ENCODE measurements at regions not wholly inside any gene's neighbourhood (a gene's known extent, or its start where the extent isn't known, plus 50 kb on each side); places are given as distances from the start of the nearest gene placed in this dataset.

DNA sequence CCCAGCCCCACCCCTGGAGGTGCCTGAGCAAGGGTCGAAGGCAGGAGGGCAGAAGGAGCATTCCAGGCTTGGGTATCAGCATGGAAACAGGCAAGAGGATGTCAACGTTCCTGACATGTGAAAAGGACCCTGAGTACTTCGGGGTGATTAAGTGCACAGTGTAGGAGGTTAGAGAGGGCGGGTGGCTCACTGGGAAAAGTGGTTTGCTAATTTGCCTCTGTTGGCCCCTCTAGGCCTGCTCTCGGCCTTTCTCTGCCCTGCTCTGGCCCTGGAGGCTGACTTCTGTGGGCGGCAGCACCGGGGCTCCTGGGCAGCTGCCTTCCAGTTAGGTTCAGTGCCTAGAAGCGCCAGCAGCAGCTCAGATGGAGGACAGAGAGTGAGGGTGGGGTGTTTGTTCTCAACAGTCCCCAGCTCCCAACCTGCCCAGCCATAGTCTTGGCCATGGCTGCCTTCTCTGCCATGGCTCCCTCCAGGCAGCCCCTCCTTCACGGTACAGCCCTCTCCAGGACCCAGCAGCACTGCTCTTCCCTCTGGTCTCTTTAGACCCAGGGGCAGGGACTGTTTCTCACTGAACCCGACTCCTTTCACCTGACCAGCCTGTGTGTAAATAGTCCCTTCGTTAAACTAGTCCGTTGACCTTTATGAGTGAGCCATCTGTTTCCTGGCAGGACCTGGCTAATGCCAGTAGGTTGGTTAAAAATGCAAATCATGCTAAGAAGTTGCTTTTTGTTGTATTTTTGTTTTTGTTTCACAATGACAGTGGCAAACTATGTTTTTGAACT is 107.1 kb upstream of the TPM1 start:
- no peak for DNase-seq (ENCODE audit: low read depth)

DNA sequence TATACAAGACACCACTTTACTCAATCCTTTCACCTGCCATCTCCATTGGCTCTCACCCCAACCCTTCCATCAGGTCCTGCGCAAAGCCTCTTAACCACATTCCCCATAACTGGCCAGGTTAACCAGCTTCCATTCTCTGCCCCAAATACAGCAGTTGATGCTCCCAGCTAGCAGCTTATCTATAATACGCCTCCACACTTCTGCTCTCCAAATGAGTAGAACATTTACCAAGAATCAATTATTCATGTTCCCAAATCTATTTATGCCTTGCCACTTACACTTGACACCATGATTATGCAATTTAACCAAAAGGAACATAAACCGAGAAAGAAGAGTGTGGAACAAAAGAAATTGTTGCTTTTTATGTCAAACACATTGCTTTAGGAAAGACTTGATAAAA is 103.7 kb upstream of the TPM1 start:
- DNase-seq (ENCODE audit: low read depth), result no peak

DNA sequence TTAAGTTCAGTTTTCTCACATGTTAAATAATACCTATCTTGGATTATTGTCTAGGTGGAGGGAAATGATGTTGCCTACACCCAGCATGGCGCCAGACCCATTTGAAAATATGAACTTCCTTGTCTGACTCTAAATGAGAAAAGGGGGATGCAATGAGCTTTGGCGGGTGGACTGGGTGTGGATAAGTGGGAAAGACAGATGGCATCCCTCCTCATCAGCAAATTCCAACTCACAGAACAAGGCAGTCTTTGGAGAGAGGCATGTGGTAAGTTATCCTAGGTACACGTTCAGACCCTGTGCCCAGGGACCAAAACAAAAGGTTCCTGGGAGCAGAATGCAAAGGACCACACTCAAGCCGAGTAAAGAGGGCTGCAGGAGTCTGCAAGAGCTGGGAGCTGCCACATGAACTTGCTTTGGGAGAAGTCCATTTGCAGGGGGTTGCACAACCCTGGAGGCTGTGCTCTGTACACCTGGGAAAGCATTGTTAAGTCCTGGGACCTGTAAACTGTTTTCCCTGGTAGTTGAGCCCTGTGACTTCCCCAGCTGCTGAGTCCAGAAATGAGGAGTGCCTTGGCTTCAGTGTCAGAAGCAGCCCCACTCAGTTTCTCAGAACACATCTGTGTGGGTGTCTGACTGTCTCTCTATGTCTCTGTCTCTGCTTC is 102.3 kb upstream of the TPM1 start:
- no peak for DNase-seq (ENCODE audit: low read depth)

DNA sequence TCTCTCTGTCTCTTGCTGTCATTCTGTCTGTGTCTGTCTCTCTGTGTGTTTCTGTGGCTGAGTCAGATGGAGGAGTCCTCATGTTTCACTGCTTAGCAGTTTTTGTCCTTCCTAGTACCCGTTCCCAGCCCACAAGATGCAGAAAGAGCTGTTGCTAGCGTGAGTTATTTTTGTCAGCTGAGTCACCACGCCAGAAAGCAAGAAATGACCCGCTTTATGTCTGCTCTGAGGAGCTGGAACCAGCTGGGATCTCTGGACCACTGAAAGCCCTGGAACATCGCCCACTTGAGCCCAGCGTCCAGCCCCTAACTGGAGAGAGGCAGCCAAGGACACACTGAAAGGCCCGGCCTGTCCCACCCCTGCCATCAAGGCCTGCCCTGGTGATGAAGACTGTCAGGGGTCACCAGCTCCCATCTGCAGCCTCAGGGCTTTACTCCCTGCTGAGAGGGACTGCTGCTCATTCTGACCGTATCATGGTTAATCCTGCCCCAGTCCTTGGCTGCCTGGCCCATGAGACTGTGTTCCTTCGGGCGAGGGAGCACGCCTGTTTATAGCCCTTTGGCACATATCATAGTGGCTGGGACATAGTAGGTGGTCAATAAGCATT is 101.7 kb upstream of the TPM1 start:
- peak; percentile 98 for DNase-seq (ENCODE audit: low read depth)

DNA sequence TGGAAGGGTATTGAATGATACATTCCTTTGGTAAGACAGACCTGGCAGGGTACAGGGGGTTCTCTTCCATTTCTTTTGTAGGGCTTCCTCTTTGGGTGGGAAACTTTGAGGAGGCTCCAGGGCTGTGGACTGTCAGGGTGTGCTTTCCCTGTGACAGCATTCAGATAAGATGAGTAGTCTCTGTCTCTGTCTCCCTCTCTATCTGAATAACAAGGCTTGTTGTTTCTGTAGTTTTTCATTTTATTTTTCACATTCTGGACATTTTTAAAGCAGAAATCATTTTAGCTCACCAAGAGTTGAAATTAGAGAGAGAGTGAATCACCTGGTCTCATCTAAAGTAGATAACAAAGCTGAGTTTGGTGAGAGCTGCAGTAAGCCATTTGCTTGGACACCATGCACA is 100.8 kb upstream of the TPM1 start:
- DNase-seq (ENCODE audit: low read depth), result no peak

DNA sequence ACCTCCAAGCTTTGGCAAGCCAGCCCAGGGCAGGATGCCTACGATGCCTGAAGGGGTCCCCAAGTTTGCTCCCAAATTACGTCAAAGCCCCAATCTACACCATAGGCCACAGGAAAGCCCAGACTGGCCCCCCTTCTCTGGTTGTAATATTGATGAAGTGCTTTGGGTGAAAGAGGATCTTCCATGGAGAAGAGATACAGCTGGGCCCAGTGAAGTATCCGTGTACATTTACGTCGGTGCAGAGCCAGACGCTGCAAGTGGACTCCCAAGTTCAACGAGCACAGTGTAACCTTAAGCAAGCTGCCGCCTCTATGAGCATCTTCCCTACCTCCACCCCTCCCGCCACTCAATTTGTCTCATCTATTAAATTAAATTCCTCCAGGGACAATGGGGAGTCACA is 100.1 kb upstream of the TPM1 start:
- no peak for DNase-seq (ENCODE audit: low read depth)

DNA sequence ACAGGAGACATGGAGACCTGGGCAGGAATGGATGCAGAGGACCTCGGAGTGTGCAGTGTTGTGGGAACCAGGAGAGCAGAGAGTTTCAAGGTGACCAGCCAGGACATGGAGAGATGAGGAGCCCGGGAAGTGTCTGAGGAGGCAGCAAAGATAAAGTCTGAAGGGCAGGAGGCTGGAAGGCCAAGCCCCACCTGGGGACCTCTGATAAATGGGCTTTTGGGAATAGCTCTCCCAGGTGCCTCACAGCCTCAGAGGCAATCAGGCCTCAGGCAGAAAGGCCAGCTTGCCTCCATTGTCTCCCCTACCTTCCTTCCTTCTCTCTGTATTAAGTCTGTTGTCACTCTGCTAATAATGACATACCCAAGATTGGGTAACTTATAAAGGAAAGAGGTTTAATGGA is 97.5 kb upstream of the TPM1 start:
- no peak for DNase-seq (ENCODE audit: low read depth)

DNA sequence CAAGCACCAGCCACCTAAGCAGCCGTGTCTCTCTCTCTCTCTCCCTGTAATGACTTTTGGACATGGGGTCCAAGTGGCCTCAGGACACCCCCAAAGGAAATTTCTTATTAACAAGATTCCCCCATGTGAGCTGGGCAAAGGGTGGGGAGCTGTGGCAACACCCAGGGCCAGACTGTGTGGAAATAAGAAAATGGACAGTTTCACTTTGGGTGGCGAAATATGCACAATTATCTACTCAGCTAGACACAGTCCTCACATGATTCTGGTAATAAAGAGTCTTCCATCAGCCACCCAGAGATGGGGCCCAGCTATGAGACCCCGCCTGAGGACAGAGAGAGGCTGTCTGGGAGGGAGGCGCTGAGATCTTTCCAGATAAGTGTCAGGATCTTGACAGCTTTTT is 96.8 kb upstream of the TPM1 start:
- no peak for DNase-seq (ENCODE audit: low read depth)

DNA sequence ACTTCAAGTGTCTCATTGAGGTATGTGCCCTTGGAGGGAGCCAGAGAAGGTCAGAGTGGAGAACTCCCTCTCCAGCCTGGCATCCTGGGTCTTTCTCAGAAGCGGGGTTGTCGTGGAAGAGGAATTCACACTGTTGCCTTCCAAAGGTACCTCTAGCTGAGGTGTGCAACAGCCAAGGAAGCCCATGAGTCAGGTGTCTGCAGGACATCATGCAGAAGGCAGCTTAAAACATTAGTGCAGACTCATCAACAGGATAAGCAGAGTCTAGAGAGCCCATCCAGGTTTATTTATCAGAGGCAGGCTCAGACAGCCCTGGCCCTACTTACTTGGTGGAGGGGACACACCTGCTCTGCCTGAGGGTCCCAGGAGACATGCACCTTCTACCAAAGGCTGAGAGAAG is 95.6 kb upstream of the TPM1 start:
- no peak for DNase-seq (ENCODE audit: low read depth)

DNA sequence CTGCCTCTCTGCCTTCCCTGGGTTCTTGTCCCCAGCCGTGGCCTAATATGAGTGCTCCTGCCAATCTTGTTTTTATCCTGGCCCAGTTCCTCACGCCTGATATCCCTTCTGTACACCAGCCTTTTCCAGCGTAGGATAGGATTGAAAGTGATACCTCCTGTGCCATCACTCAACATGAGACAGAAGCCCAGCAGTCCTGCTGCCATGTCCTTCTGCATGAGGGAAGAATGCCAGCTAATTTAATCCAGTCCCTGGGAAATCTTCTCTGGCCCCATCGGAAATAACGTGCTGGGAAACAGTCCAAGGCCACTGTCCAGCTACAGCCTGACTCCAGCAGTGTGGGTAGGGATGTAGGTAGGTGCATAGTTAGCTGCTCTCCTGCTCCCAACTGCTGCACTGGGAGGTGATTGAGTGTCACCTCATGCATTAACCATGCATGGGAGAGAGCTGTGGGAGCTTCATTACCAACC is 92.0 kb upstream of the TPM1 start:
- DNase-seq (ENCODE audit: low read depth), result no peak

DNA sequence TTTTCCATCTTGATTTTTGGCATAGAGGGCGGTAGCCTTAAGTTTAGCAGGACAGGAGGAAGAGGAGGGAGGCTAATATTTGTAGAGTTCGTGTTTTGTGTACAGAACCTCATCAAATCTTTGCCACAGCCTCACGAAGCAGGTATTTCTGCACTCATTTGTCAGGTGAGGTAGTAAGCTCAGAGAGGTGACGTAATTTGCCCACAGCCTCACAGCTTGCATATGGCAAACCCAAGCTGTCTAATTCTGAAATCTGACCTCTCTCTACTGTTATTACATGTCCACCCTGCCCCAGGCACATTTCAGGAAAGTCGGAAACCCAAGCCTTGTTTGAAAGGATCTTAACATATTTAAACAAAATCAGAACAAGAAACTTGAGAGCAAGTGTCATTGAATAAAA is 91.1 kb upstream of the TPM1 start:
- no peak for DNase-seq (ENCODE audit: low read depth)

DNA sequence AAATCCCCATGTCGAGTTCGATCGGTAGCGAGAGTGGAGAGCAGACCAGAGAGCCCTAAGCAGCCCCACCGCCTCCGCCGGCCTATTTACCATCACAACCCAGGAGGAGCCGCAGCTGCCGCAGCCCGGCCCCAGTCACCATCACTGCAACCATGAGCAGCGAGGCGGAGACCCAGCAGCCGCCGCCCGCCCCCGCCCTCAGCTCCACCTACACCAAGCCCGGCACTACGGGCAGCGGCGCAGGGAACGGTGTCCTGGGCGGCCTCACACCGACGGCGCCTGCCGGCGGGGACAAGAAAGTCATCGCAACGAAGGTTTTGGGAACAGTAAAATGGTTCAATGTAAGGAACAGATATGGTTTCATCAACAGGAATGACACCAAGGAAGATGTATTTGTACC is 89.5 kb upstream of the TPM1 start:
- no peak for DNase-seq (ENCODE audit: low read depth)

DNA sequence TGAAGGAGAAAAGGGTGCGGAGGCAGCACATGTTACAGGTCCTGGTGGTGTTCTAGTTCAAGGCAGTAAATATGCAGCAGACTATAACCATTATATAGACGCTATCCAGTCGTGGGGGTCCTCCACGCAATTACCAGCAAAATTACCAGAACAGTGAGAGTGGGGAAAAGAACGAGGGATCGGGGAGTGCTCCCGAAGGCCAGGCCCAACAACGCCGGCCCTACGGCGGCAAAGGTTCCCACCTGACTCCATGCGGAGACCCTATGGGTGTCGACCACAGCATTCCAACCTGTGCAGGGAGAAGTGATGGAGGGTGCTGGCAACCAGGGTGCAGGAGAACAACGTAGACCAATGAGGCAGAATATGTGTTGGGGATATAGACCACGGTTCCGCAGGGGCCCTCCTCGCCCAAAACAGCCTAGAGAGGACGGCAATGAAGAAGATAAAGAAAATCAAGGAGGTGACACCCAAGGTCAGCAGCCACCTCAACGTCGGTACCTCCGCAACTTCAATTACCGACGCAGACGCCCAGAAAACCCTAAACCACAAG is 89.0 kb upstream of the TPM1 start:
- DNase-seq (ENCODE audit: low read depth), result no peak

DNA sequence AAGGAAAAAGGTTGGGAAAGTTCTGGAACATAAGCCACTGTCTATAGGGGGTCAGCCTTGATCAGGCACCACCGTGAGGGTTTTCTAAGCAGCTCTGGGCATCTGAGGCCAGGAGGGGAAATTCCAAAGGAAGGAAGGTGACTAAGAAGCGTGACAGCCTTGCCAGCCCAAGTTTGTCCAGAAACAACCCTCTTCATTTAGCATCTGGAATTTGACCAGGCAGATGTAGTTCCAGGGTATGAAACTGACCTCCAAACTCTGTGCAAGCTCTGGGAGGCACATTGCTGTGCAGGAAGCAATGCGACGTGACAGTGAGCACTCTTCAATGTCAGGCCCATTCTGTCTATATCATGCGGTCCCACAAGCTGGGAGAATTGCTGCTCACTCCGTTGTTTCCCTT is 85.4 kb upstream of the TPM1 start:
- no peak for DNase-seq (ENCODE audit: low read depth)

DNA sequence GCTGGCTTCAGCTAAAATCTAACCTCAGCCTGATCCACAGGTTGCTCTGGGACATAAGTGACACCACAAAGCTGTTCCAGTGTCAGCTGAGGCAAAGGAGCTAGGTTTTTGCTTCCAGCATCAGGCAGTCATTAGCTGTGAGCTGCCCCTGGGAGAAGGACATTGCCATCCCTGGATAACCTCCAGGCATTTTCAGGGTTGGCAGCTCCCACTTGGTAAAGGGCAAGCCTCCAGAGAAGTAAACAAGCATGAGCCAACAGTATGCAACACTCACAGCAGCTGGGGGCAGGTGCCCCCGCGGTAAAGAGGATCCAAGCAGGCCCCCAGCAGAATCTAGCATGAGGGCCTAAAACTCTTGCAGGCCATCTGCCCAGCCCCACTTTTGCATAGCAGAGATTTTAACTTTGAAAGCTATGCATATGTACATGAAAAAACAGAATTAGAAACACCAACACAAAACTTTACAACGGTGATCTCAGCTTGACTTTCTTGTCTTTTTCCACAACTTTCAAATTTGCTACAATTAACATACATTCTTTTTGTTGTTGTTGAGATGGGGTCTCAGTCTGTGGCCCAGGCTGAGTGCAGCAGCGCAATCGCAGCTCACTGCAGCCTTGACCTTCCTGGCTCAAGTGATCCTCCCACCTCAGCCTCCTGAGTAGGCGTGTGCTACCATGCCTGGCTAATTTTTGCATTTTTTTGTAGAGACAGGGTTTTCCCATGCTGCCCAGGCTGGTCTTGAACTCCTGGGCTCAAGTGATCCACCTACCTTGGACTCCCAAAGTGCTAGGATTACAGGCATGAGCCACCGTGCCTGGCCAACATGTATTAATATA is 83.8 kb upstream of the TPM1 start:
- no peak for DNase-seq (ENCODE audit: low read depth)

DNA sequence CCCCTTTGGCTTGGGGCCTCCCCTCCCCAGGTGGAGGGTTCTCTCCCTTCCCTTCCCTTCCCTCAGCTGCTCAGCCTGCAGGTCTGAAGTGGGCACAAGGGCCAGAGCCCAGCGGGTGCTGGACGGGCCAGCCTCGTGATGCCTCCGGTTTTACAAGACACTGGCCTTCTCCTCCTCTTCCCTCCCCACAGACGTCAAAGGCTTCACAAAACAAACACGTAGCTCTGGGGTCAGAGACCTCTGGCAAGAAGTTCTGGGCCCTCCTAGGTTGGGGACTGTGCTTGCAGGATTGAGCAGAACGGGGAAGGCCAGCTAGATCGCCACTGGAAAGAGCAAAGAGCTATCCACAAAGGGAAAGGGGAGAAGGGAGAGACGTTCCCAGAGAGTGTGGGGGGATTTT is 81.4 kb upstream of the TPM1 start:
- no peak for DNase-seq (ENCODE audit: low read depth)

DNA sequence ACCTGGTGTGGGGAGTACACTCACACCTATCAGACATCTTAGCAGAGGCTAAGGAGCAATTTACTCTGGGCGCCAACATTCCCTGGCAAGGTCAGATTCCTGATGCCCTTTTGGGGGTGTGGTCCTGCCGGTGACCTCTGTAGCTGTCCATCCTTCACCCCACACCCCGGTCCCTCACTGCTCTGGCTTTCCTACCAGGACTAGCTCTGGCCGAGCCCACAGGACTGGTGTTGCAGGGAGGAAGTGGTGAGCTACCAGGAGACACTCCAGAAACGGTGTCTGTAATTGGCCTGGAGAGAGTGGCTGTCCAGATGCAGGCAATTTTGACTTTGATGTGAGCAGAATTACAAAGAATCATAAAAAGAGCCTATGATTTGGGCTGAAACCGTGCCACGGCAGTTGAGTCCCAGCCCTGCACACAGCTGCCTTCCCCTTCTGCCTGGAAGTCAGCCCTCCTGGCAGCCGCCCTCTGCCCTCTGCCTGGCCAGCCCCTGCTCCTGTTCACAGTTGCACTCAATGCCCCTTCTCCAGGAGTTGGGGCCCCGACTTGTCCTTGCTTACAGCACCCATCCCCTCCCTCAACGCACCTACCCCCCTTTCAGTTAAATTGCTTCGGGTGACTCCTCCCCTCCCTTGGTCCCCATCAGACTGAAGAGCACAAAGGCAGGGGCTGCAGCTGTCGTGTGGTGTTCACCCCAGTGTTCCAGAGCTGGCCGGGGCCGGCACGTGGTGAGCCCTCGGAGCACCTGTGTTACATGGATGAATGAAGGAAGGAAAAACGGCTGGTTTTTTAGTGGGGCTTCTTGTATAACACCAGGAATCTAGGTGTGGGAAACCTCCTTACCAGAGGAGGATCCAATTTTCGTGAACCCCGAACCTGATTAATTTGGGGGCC is 80.2 kb upstream of the TPM1 start:
- DNase-seq (ENCODE audit: low read depth), result peak; percentile 45

DNA sequence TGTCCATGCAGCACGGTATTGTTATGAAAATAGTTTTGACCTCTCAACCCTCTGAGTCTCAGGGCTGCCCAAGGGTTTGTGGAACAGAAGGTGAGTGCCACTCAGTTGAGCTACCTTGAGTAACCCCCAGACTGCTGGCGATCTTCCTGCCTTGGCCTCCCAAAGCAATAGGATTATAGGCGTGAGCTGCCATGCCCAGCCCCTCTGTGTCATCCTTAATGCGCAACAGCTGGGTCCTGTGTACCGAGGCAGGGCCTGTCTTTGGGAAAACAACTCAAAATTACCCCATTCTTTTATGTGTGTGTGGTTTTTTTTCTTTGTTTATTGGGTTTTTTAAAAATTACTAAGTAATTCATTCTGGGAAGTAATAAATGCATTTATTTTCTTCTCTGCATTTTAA is 78.3 kb upstream of the TPM1 start:
- DNase-seq (ENCODE audit: low read depth), result peak; percentile 69

DNA sequence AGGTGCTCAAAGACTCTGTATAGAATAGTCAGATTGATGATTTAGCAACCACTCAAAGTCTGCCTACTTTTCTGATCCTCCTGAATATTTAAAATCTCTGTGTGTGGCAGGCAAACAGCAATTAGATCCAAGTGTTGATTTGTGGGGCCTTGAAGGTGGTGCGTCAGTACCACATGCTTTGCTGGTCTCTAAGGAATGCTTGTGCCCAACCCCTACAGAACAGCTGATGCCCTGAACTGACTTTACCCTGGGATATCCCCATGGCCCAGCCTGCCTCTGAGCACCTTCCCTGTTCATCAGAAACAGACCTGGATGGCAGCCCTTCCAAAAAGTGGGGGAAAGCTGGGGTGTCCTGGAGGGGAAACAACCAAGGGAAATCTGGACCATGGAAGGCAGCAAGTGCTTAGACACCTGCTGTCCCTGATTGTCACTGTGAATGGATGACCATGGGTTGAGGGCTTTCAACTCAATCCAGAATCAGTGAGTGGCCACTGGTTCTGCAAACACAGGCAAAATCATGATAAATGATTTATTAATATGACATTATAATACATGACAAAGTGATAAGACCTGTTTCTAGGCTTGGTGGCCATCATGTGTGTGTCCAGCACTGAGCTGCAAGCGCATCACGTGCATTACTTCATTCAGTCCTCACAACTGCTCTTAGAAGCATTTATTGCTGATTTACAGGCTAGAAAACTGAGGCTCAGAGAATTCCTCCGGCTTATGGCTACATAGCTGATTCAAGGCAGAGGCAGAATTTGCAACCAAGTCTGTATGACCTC is 76.1 kb upstream of the TPM1 start:
- DNase-seq (ENCODE audit: low read depth), result peak; percentile 61

DNA sequence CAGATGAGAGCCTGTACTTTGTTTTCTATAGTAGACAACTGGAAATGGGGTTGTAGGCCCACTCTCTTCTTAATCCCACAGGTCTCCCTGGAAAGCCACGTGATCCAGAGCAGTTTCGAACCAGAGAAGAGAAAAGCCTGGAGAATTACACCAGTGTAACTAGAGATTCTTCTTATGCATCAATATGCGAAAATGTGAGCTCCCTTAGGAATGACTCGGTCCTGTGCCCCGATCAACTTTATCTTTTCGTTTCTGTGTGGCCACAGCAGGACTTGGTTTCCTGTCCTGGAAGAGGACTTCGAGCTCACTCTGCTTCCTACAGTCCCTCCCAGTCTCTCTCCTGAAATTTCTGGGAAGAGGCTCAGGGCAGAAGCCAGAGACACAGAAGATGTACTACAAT is 73.8 kb upstream of the TPM1 start:
- DNase-seq (ENCODE audit: low read depth), result no peak

All from LHCN-M2 (cell line).